ENCODE measurements at regions not wholly inside any gene's neighbourhood (a gene's known extent, or its start where the extent isn't known, plus 50 kb on each side); places are given as distances from the start of the nearest gene placed in this dataset.

DNA sequence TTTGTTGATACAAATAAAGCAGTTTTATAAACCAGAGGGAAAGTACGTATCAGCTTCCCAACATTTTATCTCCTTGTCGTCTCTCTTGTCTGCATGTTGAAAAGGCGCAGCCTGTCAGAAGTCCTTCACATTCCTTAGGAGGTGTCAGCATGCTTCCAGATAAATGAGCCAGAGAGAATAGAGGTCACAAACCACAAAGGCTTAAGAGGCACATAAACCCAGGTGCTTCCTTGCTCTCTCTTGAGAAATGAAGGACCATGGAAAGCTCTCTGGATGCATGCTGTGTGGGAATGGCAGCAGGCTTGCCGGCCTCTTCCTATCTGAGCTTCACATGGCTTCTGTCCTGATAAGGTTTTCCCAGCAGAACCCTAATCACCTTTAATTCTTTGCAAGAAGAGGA is 448.5 kb downstream of the XPNPEP1 start:
- Histone ChIP-seq H3K9ac (ENCODE audit: low read depth, low read length) (no peak overlapping the region), H3K36me3 (ENCODE audit: control insufficient read depth, insufficient read depth, low read length) (no peaks in the 10 kb centered on the region), H3K4me3 (ENCODE audit: low read depth, low read length) (no peak overlapping the region), H3K4me1 (ENCODE audit: control insufficient read depth, insufficient read depth, low read length) (peaks cover 4% of the 10 kb centered on the region), H3K27me3 (ENCODE audit: control insufficient read depth, insufficient read depth, low read length) (no peaks in the 10 kb centered on the region), H3K9me3 (ENCODE audit: control insufficient read depth, insufficient read depth, low read length) (no peaks in the 10 kb centered on the region)

DNA sequence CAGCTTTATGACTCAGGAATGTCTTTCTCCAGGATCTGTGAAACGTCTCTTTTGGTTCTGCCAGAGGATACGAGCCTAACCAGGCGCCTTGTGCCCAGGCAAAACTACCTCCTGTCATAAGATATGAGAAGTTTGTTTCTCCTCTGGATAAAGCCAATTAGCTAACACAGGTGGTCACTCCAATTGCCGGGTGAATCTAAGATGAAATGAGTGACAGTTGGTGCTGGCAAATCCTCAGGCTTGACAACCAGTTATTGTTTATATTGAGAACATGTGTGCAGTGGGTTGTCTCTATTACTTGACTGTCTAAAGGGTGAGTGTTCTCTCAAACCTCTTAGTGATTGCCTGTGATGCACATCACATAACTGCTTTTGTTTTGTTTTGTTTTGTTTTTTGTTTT is 449.1 kb downstream of the XPNPEP1 start:
- peaks cover 4% of the 10 kb centered on the region for H3K4me1 ChIP-seq (ENCODE audit: control insufficient read depth, insufficient read depth, low read length)
- H3K4me3 ChIP-seq (ENCODE audit: low read depth, low read length), result no peak overlapping the region
- no peaks in the 10 kb centered on the region for H3K36me3 ChIP-seq (ENCODE audit: control insufficient read depth, insufficient read depth, low read length)
- no peak overlapping the region for H3K9ac ChIP-seq (ENCODE audit: low read depth, low read length)
- H3K9me3 ChIP-seq (ENCODE audit: control insufficient read depth, insufficient read depth, low read length), result no peaks in the 10 kb centered on the region
- H3K27me3 ChIP-seq (ENCODE audit: control insufficient read depth, insufficient read depth, low read length), result no peaks in the 10 kb centered on the region

DNA sequence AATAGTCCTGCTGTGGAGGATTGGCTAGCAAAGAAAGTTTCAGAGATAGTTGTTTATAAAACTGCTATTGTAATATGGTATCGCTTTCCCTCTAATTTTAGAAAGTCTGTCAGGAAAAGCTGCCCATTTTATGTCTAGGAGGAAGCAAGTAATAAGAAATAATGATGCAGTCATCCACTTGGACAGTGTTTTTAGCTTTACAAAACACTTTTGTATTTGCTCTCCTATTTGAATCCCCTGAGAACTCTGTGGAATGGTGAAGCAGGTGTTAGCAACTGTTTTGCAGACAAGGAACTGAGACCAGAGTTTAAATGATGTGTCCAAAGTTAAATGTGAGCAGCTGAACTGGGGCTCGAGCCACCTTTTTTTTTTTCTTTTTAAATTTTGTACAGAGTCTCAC is 455.8 kb downstream of the XPNPEP1 start:
- Histone ChIP-seq H3K36me3 (ENCODE audit: control insufficient read depth, insufficient read depth, low read length) (no peaks in the 10 kb centered on the region), H3K9ac (ENCODE audit: low read depth, low read length) (no peak overlapping the region), H3K4me1 (ENCODE audit: control insufficient read depth, insufficient read depth, low read length) (no peaks in the 10 kb centered on the region), H3K4me3 (ENCODE audit: low read depth, low read length) (no peak overlapping the region), H3K27me3 (ENCODE audit: control insufficient read depth, insufficient read depth, low read length) (no peaks in the 10 kb centered on the region), H3K9me3 (ENCODE audit: control insufficient read depth, insufficient read depth, low read length) (no peaks in the 10 kb centered on the region)

DNA sequence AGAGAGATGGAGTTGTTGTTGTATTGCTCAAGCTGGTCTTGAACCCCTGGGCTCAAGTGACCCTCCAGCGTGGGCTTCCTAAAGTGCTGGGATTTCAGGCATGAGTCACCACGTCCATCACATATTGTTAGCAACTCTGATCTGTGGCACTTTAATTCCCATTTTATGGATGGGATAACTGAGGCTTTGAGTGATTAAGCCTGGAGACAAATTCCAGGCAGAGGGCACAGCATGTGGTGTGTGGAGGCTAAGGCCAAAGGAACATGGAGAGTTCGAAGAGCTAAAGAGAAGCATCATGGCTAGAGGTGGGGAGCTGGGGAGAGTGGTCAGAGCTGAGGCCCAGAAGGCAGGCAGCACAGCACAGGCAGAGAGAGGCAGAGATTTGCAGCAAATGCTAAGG is 458.4 kb downstream of the XPNPEP1 start:
- H3K4me1 ChIP-seq (ENCODE audit: control insufficient read depth, insufficient read depth, low read length), result no peaks in the 10 kb centered on the region
- H3K36me3 ChIP-seq (ENCODE audit: control insufficient read depth, insufficient read depth, low read length), result no peaks in the 10 kb centered on the region
- no peaks in the 10 kb centered on the region for H3K9me3 ChIP-seq (ENCODE audit: control insufficient read depth, insufficient read depth, low read length)
- H3K9ac ChIP-seq (ENCODE audit: low read depth, low read length), result no peak overlapping the region
- peaks cover 5% of the 10 kb centered on the region for H3K27me3 ChIP-seq (ENCODE audit: control insufficient read depth, insufficient read depth, low read length)
- H3K4me3 ChIP-seq (ENCODE audit: low read depth, low read length), result no peak overlapping the region

DNA sequence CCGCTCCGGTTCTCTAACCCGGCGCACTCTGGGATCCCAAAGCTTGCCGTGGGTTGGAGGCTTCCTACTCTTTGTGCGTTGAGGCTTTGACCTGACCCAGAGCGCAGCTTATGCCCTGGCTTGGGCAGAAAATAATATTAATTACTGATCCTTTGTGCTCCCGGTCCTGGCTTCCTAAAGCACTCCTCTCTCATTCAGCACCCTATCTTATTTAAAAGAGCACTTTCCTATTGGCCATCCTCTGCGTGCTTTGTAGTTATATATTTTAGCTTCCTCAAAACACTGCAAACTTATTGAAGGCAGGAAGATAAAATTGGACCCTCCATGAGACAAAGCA is 466.0 kb downstream of the XPNPEP1 start:
- Histone ChIP-seq H3K27me3 (ENCODE audit: control insufficient read depth, insufficient read depth, low read length) (peaks cover 62% of the 10 kb centered on the region), H3K36me3 (ENCODE audit: control insufficient read depth, insufficient read depth, low read length) (no peaks in the 10 kb centered on the region), H3K9me3 (ENCODE audit: control insufficient read depth, insufficient read depth, low read length) (no peaks in the 10 kb centered on the region), H3K4me1 (ENCODE audit: control insufficient read depth, insufficient read depth, low read length) (no peaks in the 10 kb centered on the region), H3K9ac (ENCODE audit: low read depth, low read length) (no peak overlapping the region), H3K4me3 (ENCODE audit: low read depth, low read length) (peak overlapping the region; percentile 68)

DNA sequence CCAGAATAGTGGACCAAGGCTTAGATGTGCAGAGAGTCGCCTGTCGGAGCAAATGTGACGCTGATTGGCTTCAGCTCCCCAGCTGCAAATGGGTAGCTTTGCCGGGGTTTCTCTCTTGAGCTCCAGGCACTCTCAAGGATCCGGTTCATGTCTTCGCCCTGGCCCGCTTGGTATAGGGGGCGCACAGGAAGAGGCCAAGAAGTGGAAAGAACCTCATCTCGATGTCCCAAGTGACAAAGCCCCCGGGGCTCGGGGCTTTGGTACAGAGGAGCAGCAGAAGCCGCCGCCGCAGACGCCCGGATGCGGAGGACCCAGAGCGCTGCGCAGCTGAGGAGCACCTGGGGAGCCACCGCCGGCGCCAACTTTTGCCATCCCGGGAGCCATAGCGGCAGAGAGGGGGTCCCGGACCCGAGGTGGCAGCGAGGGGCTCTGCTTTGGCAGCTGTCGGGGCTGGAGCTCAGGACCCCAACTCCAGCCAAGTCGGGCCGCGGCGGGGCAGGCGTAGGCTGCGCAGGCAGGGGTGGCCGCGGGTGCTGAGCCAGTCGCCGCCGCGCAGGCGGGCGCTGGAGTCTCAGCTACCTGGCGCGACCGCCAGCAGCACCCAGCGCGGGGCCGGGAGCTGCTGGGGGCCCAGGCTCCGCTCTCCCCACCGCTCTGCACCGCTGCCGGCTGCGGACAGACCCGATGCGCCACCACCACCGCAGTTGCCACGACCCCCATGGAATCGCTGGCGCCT is 466.6 kb downstream of the XPNPEP1 start:
- Histone ChIP-seq H3K4me3 (ENCODE audit: low read depth, low read length) (peak overlapping the region; percentile 68), H3K36me3 (ENCODE audit: control insufficient read depth, insufficient read depth, low read length) (no peaks in the 10 kb centered on the region), H3K9ac (ENCODE audit: low read depth, low read length) (peak overlapping the region; percentile 37), H3K27me3 (ENCODE audit: control insufficient read depth, insufficient read depth, low read length) (peaks cover 62% of the 10 kb centered on the region), H3K4me1 (ENCODE audit: control insufficient read depth, insufficient read depth, low read length) (no peaks in the 10 kb centered on the region), H3K9me3 (ENCODE audit: control insufficient read depth, insufficient read depth, low read length) (no peaks in the 10 kb centered on the region)

DNA sequence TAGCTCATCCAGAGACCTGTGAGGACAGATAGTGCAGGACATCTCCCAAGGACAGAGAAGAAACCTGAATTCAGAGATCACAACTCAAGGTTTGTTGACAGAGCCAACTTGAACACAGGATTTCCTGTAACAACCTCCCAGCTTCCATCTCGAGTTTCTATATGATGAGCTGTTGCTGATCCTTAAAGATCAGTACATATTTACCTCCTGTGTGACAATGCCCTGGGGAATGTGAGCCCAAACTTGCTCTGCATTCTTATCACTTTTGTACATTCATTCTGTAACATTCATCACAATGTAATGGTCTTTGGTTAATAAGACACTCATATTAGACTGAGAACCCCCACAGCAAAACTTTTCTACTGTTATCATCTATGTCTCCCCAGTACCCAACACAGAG is 468.6 kb downstream of the XPNPEP1 start:
- no peak overlapping the region for H3K4me3 ChIP-seq (ENCODE audit: low read depth, low read length)
- H3K9ac ChIP-seq (ENCODE audit: low read depth, low read length), result no peak overlapping the region
- no peaks in the 10 kb centered on the region for H3K9me3 ChIP-seq (ENCODE audit: control insufficient read depth, insufficient read depth, low read length)
- no peaks in the 10 kb centered on the region for H3K4me1 ChIP-seq (ENCODE audit: control insufficient read depth, insufficient read depth, low read length)
- H3K27me3 ChIP-seq (ENCODE audit: control insufficient read depth, insufficient read depth, low read length), result peaks cover 57% of the 10 kb centered on the region
- no peaks in the 10 kb centered on the region for H3K36me3 ChIP-seq (ENCODE audit: control insufficient read depth, insufficient read depth, low read length)

DNA sequence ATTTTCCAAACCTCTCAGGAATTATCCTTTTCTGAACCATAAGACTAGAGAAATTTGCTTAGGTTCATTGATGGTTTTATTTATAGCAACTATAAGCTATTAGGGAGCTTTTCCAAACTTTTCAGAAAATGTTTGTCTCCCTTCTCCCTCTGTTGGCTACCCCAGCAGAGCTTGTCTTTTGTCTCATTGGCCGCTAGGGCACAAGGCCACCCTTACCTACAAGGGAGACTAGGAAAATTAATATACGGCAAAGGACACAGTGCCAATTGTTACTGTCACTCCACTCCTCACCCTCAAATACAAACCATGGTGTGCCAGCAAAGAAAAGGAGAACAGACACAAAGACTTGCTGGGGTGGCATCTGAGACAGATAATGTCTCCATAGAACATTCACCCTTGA is 471.4 kb downstream of the XPNPEP1 start:
- Histone ChIP-seq H3K9ac (ENCODE audit: low read depth, low read length) (no peak overlapping the region), H3K36me3 (ENCODE audit: control insufficient read depth, insufficient read depth, low read length) (no peaks in the 10 kb centered on the region), H3K4me3 (ENCODE audit: low read depth, low read length) (no peak overlapping the region), H3K9me3 (ENCODE audit: control insufficient read depth, insufficient read depth, low read length) (no peaks in the 10 kb centered on the region), H3K4me1 (ENCODE audit: control insufficient read depth, insufficient read depth, low read length) (no peaks in the 10 kb centered on the region), H3K27me3 (ENCODE audit: control insufficient read depth, insufficient read depth, low read length) (peaks cover 34% of the 10 kb centered on the region)

DNA sequence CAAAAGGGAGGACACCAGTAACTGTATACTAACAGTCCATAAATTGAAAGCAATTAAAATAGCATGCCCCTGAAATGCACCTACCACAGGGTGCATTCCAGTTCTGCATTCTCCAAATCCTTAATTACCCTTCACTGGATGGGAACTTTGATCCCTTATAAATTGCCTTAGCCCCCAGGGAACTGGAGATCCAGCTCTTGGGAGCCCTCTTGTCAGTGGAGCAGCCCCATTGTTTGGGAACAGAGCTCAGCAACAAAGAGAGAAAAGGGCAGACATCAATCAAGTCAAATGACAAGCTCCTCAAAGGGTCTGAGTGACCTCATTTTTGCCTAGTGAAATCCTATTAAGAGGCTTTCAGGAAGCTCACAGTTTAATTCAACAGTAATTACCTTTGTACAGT is 472.6 kb downstream of the XPNPEP1 start:
- H3K27me3 ChIP-seq (ENCODE audit: control insufficient read depth, insufficient read depth, low read length), result peaks cover 26% of the 10 kb centered on the region

DNA sequence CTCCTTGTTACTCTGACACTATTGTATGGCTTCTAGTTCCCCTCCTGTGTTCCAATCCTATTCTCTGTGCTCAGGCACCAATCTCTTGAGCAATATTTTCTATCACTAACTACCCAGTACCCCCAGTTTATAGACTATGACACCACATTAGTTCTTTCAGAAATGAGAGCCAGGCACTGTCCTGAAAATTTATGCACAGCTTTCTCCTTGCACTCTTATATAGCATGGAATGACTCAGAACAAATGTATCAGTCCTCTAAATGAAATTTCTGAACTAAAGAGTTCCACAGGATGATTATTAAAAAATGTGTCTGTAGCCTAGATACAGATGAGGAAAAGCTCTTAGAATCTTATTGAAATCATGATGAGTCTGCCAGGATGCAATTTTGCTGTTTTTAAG is 489.9 kb downstream of the XPNPEP1 start:
- Histone ChIP-seq H3K36me3 (ENCODE audit: control insufficient read depth, insufficient read depth, low read length) (no peaks in the 10 kb centered on the region), H3K4me3 (ENCODE audit: low read depth, low read length) (no peak overlapping the region), H3K4me1 (ENCODE audit: control insufficient read depth, insufficient read depth, low read length) (no peaks in the 10 kb centered on the region), H3K27me3 (ENCODE audit: control insufficient read depth, insufficient read depth, low read length) (no peaks in the 10 kb centered on the region), H3K9me3 (ENCODE audit: control insufficient read depth, insufficient read depth, low read length) (no peaks in the 10 kb centered on the region), H3K9ac (ENCODE audit: low read depth, low read length) (no peak overlapping the region)

More for the DNA sequence above, 472.6 kb downstream of the XPNPEP1 start:
- no peak overlapping the region for H3K4me3 ChIP-seq (ENCODE audit: low read depth, low read length)
- H3K9me3 ChIP-seq (ENCODE audit: control insufficient read depth, insufficient read depth, low read length), result no peaks in the 10 kb centered on the region
- no peak overlapping the region for H3K9ac ChIP-seq (ENCODE audit: low read depth, low read length)
- no peaks in the 10 kb centered on the region for H3K4me1 ChIP-seq (ENCODE audit: control insufficient read depth, insufficient read depth, low read length)
- no peaks in the 10 kb centered on the region for H3K36me3 ChIP-seq (ENCODE audit: control insufficient read depth, insufficient read depth, low read length)

DNA sequence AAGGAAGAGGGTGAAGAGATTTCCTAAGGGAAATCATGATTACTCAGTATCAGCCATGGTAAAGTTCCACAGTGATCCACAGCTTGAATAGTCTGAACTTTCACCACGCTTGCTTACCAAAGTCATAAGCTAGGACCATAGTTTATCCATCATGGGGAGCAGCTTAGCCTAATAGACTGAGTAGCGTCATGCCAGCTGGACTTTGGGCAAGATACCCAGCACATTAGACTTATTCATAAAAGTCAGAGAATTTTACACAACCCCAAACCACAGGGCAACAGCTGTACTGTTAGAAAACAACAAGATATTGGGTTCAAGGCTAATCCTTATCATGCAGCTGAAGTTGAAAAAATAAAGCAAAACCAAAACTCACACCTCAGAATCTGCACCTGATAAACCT is 491.0 kb downstream of the XPNPEP1 start:
- no peak overlapping the region for H3K9ac ChIP-seq (ENCODE audit: low read depth, low read length)

DNA sequence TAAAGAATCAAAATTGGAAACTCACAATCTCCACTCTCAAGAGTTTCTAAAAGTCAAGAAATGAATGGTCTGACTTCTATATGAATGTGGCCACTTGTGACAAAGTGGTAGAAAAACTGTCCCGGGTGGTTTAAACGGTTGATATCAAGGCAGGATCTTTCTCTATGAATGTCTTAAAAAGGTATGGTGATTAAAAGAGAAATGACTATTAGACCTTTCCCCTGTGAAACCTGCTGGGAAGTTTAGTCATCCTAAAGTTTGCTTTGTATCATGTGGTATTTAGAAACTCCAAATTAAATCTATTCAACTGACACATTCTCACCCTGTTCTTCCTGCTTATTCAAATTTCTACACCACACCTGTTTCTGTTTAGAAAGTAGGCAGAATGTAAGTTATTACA is 492.5 kb downstream of the XPNPEP1 start:
- Histone ChIP-seq H3K36me3 (ENCODE audit: control insufficient read depth, insufficient read depth, low read length) (no peaks in the 10 kb centered on the region), H3K27me3 (ENCODE audit: control insufficient read depth, insufficient read depth, low read length) (no peaks in the 10 kb centered on the region), H3K4me1 (ENCODE audit: control insufficient read depth, insufficient read depth, low read length) (peaks cover 5% of the 10 kb centered on the region), H3K9ac (ENCODE audit: low read depth, low read length) (no peak overlapping the region), H3K9me3 (ENCODE audit: control insufficient read depth, insufficient read depth, low read length) (no peaks in the 10 kb centered on the region), H3K4me3 (ENCODE audit: low read depth, low read length) (no peak overlapping the region)

More for the DNA sequence above, 491.0 kb downstream of the XPNPEP1 start:
- Histone ChIP-seq H3K36me3 (ENCODE audit: control insufficient read depth, insufficient read depth, low read length) (no peaks in the 10 kb centered on the region), H3K4me3 (ENCODE audit: low read depth, low read length) (no peak overlapping the region), H3K27me3 (ENCODE audit: control insufficient read depth, insufficient read depth, low read length) (no peaks in the 10 kb centered on the region), H3K9me3 (ENCODE audit: control insufficient read depth, insufficient read depth, low read length) (no peaks in the 10 kb centered on the region), H3K4me1 (ENCODE audit: control insufficient read depth, insufficient read depth, low read length) (no peaks in the 10 kb centered on the region)

Measured in iPS-15b (cell line).